Loucy (cell line): ENCODE measurements at regions not wholly inside any gene's neighbourhood (a gene's known extent, or its start where the extent isn't known, plus 50 kb on each side); places are given as distances from the start of the nearest gene placed in this dataset.

Experiments used
- H2AFZ ChIP-seq: fragments of 200-600 bp; sonication (generic); 2 replicates; pipeline ENCODE4 v1.6.0; 2016; ENCODE audit warnings: antibody characterized with exemption, mild to moderate bottlenecking, low read length, moderate library complexity
- H3F3A ChIP-seq: fragments of 200-600 bp; 2 replicates; pipeline ENCODE4 v1.6.0; 2016; ENCODE audit warnings: antibody characterized with exemption, low read depth, mild to moderate bottlenecking
- H3K27me3 ChIP-seq: fragments of 200-600 bp; sonication (generic); 2 replicates; pipeline ENCODE4 v1.6.1; 2014; ENCODE audit warnings: low read length, mild to moderate bottlenecking; ENCODE audit not compliant: insufficient read depth, poor library complexity, severe bottlenecking
- H3K36me3 ChIP-seq: fragments of 200-600 bp; sonication (generic); 2 replicates; pipeline ENCODE4 v1.6.1; 2016; ENCODE audit warnings: low read length; ENCODE audit not compliant: insufficient read depth
- H3K4me1 ChIP-seq: fragments of 200-600 bp; sonication (generic); 2 replicates; pipeline ENCODE4 v1.5.1; 2014; ENCODE audit warnings: low read length, mild to moderate bottlenecking; ENCODE audit not compliant: insufficient read depth, poor library complexity, severe bottlenecking
- H3K4me2 ChIP-seq: fragments of 200-600 bp; sonication (generic); 2 replicates; pipeline ENCODE4 v1.6.0; 2014; ENCODE audit warnings: antibody characterized with exemption, low read length, low read depth, mild to moderate bottlenecking; ENCODE audit not compliant: poor library complexity, severe bottlenecking
- H3K4me3 ChIP-seq: fragments of 200-600 bp; sonication (generic); 2 replicates; pipeline ENCODE4 v1.5.1; 2014; ENCODE audit warnings: low read length, mild to moderate bottlenecking, mixed read lengths; ENCODE audit not compliant: poor library complexity, severe bottlenecking
- H3K79me2 ChIP-seq: fragments of 200-600 bp; sonication (generic); 2 replicates; pipeline ENCODE4 v1.6.1; 2014; ENCODE audit warnings: low read length; ENCODE audit not compliant: insufficient read depth
- H3K9ac ChIP-seq: fragments of 200-600 bp; sonication (generic); 2 replicates; pipeline ENCODE4 v1.6.0; 2014; ENCODE audit warnings: mild to moderate bottlenecking, low read depth, low read length, moderate library complexity; ENCODE audit not compliant: poor library complexity, severe bottlenecking
- H3K9me2 ChIP-seq: fragments of 200-600 bp; sonication (generic); replicated peaks from 2 replicates; pipeline ENCODE4 v1.6.1; 2016; ENCODE audit warnings: low read depth, low read length, mixed read lengths
- H3K9me3 ChIP-seq: fragments of 200-600 bp; sonication (generic); 2 replicates; pipeline ENCODE4 v1.6.1; 2014; ENCODE audit warnings: mild to moderate bottlenecking, antibody characterized with exemption, low read length, low read depth; ENCODE audit not compliant: insufficient read depth
- H4K20me1 ChIP-seq: fragments of 200-600 bp; sonication (generic); 2 replicates; pipeline ENCODE4 v1.6.0; 2014; ENCODE audit warnings: antibody characterized with exemption, low read length, mild to moderate bottlenecking; ENCODE audit not compliant: insufficient read depth, poor library complexity, severe bottlenecking
- EZH2phosphoT487 ChIP-seq: fragments of 200-600 bp; IDR thresholded peaks from 2 replicates; pipeline ENCODE4 v1.6.1; 2018; ENCODE audit warnings: antibody characterized with exemption, mild to moderate bottlenecking, moderate library complexity, borderline replicate concordance
- TF ChIP-seq, protein P1 (sequence below): fragments of 200-600 bp; sonication (generic); conservative IDR thresholded peaks from 2 replicates; pipeline ENCODE4 v1.5.1; 2014; ENCODE audit warnings: mild to moderate bottlenecking, antibody characterized with exemption, low read length

- Histone ChIP-seq H3K9me2 (no peaks in the 10 kb centered on the region), H3K4me1 (no peaks in the 10 kb centered on the region), H3F3A (no peaks in the 10 kb centered on the region), H2AFZ (no peak overlapping the region), H3K36me3 (no peaks in the 10 kb centered on the region), H3K27me3 (no peaks in the 10 kb centered on the region), H3K79me2 (no peaks in the 10 kb centered on the region), H3K9ac (no peak overlapping the region), H3K4me3 (no peak overlapping the region), H3K4me2 (no peak overlapping the region), H4K20me1 (no peaks in the 10 kb centered on the region), H3K9me3 (no peaks in the 10 kb centered on the region)
- no peak for TF ChIP-seq EZH2phosphoT487
- TF ChIP-seq, protein P1, sequence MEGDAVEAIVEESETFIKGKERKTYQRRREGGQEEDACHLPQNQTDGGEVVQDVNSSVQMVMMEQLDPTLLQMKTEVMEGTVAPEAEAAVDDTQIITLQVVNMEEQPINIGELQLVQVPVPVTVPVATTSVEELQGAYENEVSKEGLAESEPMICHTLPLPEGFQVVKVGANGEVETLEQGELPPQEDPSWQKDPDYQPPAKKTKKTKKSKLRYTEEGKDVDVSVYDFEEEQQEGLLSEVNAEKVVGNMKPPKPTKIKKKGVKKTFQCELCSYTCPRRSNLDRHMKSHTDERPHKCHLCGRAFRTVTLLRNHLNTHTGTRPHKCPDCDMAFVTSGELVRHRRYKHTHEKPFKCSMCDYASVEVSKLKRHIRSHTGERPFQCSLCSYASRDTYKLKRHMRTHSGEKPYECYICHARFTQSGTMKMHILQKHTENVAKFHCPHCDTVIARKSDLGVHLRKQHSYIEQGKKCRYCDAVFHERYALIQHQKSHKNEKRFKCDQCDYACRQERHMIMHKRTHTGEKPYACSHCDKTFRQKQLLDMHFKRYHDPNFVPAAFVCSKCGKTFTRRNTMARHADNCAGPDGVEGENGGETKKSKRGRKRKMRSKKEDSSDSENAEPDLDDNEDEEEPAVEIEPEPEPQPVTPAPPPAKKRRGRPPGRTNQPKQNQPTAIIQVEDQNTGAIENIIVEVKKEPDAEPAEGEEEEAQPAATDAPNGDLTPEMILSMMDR, result no peak
Observed at GRCh38 chr5:53397141-53397757, 83.2 kb upstream of the FST start.

GRCh38 chr5:53397845-53398244 lies 82.6 kb upstream of the FST start:
- H3F3A ChIP-seq, result no peaks in the 10 kb centered on the region
- H3K9me3 ChIP-seq, result no peaks in the 10 kb centered on the region
- no peaks in the 10 kb centered on the region for H3K36me3 ChIP-seq
- no peak overlapping the region for H2AFZ ChIP-seq
- no peak overlapping the region for H3K4me3 ChIP-seq
- H3K9me2 ChIP-seq, result no peaks in the 10 kb centered on the region
- H3K27me3 ChIP-seq, result no peaks in the 10 kb centered on the region
- TF ChIP-seq EZH2phosphoT487, result no peak
- TF ChIP-seq, protein P1, result no peak
- no peaks in the 10 kb centered on the region for H3K4me1 ChIP-seq
- no peaks in the 10 kb centered on the region for H4K20me1 ChIP-seq
- H3K4me2 ChIP-seq, result no peak overlapping the region
- no peak overlapping the region for H3K9ac ChIP-seq
- H3K79me2 ChIP-seq, result no peaks in the 10 kb centered on the region

DNA sequence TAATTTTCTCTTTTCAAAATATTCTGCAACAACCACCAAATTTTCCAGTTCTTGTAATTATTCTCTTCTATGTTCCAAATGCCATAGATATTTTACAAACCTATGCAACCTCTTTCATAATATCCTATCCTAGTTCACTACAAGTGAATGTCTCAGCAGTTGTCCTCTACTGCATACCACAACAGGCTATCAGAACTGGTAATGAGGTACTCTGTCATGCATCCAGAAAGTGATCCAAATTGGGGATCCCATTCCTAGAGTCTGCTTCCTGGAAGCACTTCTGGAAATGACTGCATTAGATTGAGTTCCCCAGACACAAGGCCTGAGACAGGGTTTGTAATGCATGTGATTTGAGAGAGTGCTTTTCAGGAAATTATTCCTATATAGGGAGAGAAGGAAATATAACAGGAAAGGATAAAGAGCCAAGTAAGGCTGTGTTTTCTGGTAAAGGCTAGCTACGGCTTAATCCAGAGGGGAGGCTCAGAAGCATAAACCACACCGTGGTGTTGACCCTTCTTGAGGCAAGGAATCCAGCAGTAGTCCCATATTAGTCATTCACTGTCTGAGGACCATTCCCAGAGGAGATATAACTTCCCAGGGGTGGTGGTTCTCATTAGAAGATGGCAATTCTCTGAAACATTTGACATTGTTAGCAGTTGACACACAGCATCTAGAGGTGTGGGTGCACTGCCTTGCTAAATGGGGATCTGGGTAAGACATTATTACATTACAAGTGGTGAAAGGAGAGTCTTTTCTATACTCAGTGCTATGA lies 80.3 kb upstream of the FST start:
- no peaks in the 10 kb centered on the region for H3F3A ChIP-seq
- H3K36me3 ChIP-seq, result no peaks in the 10 kb centered on the region
- no peaks in the 10 kb centered on the region for H3K27me3 ChIP-seq
- no peaks in the 10 kb centered on the region for H4K20me1 ChIP-seq
- TF ChIP-seq, protein P1, result no peak
- no peak for TF ChIP-seq EZH2phosphoT487
- H2AFZ ChIP-seq, result no peak overlapping the region
- H3K9me2 ChIP-seq, result no peaks in the 10 kb centered on the region
- H3K9me3 ChIP-seq, result no peaks in the 10 kb centered on the region
- H3K4me1 ChIP-seq, result no peaks in the 10 kb centered on the region
- no peak overlapping the region for H3K4me2 ChIP-seq
- no peak overlapping the region for H3K4me3 ChIP-seq
- H3K79me2 ChIP-seq, result no peaks in the 10 kb centered on the region
- H3K9ac ChIP-seq, result no peak overlapping the region
